Heart left ventricle (tissue), 13 donors: ENCODE measurements at regions not wholly inside any gene's neighbourhood (a gene's known extent, or its start where the extent isn't known, plus 50 kb on each side); places are given as distances from the start of the nearest gene placed in this dataset.

Experiments used
- POLR2A ChIP-seq, 2 donors: fragments of 450-650 bp; IDR thresholded peaks; one replicate each; pipeline ENCODE4 v1.6.1; 2017; ENCODE audit warnings: antibody characterized with exemption in 2 of 2, mild to moderate bottlenecking in 2 of 2, moderate library complexity in 2 of 2
- TF ChIP-seq, protein P1 (sequence below), 12 donors: fragments of 200-600 bp; sonication (generic) in 4 of 12; IDR thresholded peaks; one replicate each; pipeline versions ENCODE4 v1.5.0 to v1.8.0; 2018 to 2022; ENCODE audit warnings: antibody characterized with exemption in 12 of 12, mild to moderate bottlenecking in 5 of 12
- donor health status: ischemic (EF 13 %, LVEDD 7.1; RV severe dilation, severe dysfunction).
- donor health status: DM: no; HTN: yes; CAD: no.
- donor health status: DM: no; HTN: no; CAD: no.
- donor health status: ischemic (EF 25% LVEDD 6.9; RV normal size, moderate dysfunction).
- donor health status: ischemic (EF 25% LVEDD 5.7; RV mildly dilated, moderate dysfunction).
- donor health status: ischemic (EF 35%, LVEDD 5.7; RV mildly dilated, moderate dysfunction).
- donor health status: nonischemic (EF 11% LVEDD 7.7; RV severe dilation, severe dysfunction).
- donor health status: DM: yes; HTN: yes; CAD: no.
- donor health status: PGD.
- donor health status: ischemic (EF 29% LVEDD 5.4; RV normal size, mild dysfunction).
- donor health status: nonischemic (EF 23%, LVEDD 6.1; RV moderate dilation, normal function).

- TF ChIP-seq, protein P1, sequence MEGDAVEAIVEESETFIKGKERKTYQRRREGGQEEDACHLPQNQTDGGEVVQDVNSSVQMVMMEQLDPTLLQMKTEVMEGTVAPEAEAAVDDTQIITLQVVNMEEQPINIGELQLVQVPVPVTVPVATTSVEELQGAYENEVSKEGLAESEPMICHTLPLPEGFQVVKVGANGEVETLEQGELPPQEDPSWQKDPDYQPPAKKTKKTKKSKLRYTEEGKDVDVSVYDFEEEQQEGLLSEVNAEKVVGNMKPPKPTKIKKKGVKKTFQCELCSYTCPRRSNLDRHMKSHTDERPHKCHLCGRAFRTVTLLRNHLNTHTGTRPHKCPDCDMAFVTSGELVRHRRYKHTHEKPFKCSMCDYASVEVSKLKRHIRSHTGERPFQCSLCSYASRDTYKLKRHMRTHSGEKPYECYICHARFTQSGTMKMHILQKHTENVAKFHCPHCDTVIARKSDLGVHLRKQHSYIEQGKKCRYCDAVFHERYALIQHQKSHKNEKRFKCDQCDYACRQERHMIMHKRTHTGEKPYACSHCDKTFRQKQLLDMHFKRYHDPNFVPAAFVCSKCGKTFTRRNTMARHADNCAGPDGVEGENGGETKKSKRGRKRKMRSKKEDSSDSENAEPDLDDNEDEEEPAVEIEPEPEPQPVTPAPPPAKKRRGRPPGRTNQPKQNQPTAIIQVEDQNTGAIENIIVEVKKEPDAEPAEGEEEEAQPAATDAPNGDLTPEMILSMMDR (IDR thresholded peaks at IDR 0.05): no peak
- no peak for TF ChIP-seq POLR2A (IDR thresholded peaks at IDR 0.05)
Observed at GRCh38 chr2:222362336-222362735, 62.0 kb upstream of the SGPP2 start.
